ENCODE measurements at regions not wholly inside any gene's neighbourhood (a gene's known extent, or its start where the extent isn't known, plus 50 kb on each side); places are given as distances from the start of the nearest gene placed in this dataset.

- Histone ChIP-seq H3K9me3 (ENCODE audit: control insufficient read depth, low read depth, low read length) (no peaks in the 10 kb centered on the region), H3K27me3 (ENCODE audit: control insufficient read depth, insufficient read depth, low read length) (no peaks in the 10 kb centered on the region), H3K27ac (ENCODE audit: low read length) (no peak overlapping the region), H3K4me1 (ENCODE audit: control insufficient read depth, insufficient read depth, low read length) (peaks cover 15% of the 10 kb centered on the region), H3K36me3 (ENCODE audit: control insufficient read depth, insufficient read depth, low read length) (no peaks in the 10 kb centered on the region), H3K4me3 (ENCODE audit: low read length) (no peak overlapping the region)
- WGBS (ENCODE audit: insufficient coverage, low lambda C conversion rate) = 100% methylated on average over 1 of the region's 7 CpGs
- no peak for DNase-seq
Measured at GRCh38 chr6:15960740-15961634, 167.9 kb upstream of the MYLIP start.

GRCh38 chr6:15957655-15958169 is 171.2 kb upstream of the MYLIP start:
- DNase-seq = no peak
- Histone ChIP-seq H3K4me3 (ENCODE audit: low read length) (no peak overlapping the region), H3K36me3 (ENCODE audit: control insufficient read depth, insufficient read depth, low read length) (no peaks in the 10 kb centered on the region), H3K27ac (ENCODE audit: low read length) (no peak overlapping the region), H3K4me1 (ENCODE audit: control insufficient read depth, insufficient read depth, low read length) (peaks cover 15% of the 10 kb centered on the region), H3K9me3 (ENCODE audit: control insufficient read depth, low read depth, low read length) (no peaks in the 10 kb centered on the region), H3K27me3 (ENCODE audit: control insufficient read depth, insufficient read depth, low read length) (no peaks in the 10 kb centered on the region)
- 60% methylated on average over 1 of the region's 2 CpGs for WGBS (ENCODE audit: insufficient coverage, low lambda C conversion rate)

DNA sequence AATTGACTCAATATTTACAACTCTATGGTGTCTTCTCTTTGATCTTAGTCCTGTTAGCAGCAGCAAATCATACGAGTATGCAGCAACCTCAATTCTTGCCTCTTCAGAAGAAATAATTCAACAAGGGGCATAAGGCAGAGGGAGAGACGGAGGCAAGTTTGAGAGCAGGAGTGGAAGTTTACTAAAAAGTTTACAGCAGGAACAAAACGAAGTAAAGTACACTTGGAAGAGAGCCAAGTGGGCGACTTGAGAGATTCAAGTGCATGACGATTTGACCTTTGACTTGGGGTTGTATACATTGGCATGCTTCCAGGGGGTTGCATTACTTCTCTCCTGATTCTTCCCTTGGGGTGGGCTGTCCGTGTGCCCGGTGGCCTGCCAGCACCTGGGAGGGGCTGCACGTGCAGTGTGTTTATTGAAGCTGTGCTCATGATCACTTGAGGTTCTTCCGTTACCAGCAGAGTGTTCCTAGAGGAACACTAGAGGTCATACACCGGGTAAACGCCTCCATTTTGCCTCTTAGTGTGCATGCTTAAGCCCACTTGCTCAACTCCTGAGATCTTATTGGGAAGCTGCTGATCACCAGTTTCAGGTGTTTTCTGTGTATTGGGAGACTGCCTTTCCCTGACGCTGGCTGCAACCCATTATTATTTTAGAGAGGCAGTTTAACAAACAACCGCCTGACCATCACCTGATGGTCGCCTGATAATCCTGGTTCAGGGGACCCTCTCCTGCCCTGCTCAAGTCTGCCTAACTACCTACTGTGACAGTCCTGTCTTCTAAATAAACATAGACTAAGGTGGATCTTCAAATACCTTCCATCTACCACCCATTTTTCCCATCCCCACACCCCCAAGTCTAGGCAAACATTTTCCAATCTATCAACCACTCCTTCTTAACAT is 172.4 kb upstream of the MYLIP start:
- no peaks in the 10 kb centered on the region for H3K9me3 ChIP-seq (ENCODE audit: control insufficient read depth, low read depth, low read length)
- H3K27ac ChIP-seq (ENCODE audit: low read length) = peak overlapping the region; percentile 69
- 0% methylated on average over 3 of the region's 14 CpGs for WGBS (ENCODE audit: insufficient coverage, low lambda C conversion rate)
- no peaks in the 10 kb centered on the region for H3K36me3 ChIP-seq (ENCODE audit: control insufficient read depth, insufficient read depth, low read length)
- no peak overlapping the region for H3K4me3 ChIP-seq (ENCODE audit: low read length)
- peaks cover 15% of the 10 kb centered on the region for H3K4me1 ChIP-seq (ENCODE audit: control insufficient read depth, insufficient read depth, low read length)
- DNase-seq = peak; percentile 93 to 97
- no peaks in the 10 kb centered on the region for H3K27me3 ChIP-seq (ENCODE audit: control insufficient read depth, insufficient read depth, low read length)

GRCh38 chr6:15955484-15955883 is 173.4 kb upstream of the MYLIP start:
- H3K4me1 ChIP-seq (ENCODE audit: control insufficient read depth, insufficient read depth, low read length) = peaks cover 15% of the 10 kb centered on the region
- H3K27me3 ChIP-seq (ENCODE audit: control insufficient read depth, insufficient read depth, low read length) = no peaks in the 10 kb centered on the region
- no CpG with 5 or more reads among the region's 3 CpGs for WGBS (ENCODE audit: insufficient coverage, low lambda C conversion rate)
- no peak overlapping the region for H3K4me3 ChIP-seq (ENCODE audit: low read length)
- no peaks in the 10 kb centered on the region for H3K36me3 ChIP-seq (ENCODE audit: control insufficient read depth, insufficient read depth, low read length)
- DNase-seq = peak in 1 of 2 donors; percentile 41
- peak overlapping the region; percentile 69 for H3K27ac ChIP-seq (ENCODE audit: low read length)
- H3K9me3 ChIP-seq (ENCODE audit: control insufficient read depth, low read depth, low read length) = no peaks in the 10 kb centered on the region

GRCh38 chr6:15953152-15953880 is 175.6 kb upstream of the MYLIP start:
- no peaks in the 10 kb centered on the region for H3K36me3 ChIP-seq (ENCODE audit: control insufficient read depth, insufficient read depth, low read length)
- no peak overlapping the region for H3K27ac ChIP-seq (ENCODE audit: low read length)
- H3K9me3 ChIP-seq (ENCODE audit: control insufficient read depth, low read depth, low read length) = no peaks in the 10 kb centered on the region
- H3K27me3 ChIP-seq (ENCODE audit: control insufficient read depth, insufficient read depth, low read length) = no peaks in the 10 kb centered on the region
- no CpG with 5 or more reads among the region's 3 CpGs for WGBS (ENCODE audit: insufficient coverage, low lambda C conversion rate)
- no peak overlapping the region for H3K4me3 ChIP-seq (ENCODE audit: low read length)
- H3K4me1 ChIP-seq (ENCODE audit: control insufficient read depth, insufficient read depth, low read length) = peaks cover 21% of the 10 kb centered on the region
- DNase-seq = no peak

DNA sequence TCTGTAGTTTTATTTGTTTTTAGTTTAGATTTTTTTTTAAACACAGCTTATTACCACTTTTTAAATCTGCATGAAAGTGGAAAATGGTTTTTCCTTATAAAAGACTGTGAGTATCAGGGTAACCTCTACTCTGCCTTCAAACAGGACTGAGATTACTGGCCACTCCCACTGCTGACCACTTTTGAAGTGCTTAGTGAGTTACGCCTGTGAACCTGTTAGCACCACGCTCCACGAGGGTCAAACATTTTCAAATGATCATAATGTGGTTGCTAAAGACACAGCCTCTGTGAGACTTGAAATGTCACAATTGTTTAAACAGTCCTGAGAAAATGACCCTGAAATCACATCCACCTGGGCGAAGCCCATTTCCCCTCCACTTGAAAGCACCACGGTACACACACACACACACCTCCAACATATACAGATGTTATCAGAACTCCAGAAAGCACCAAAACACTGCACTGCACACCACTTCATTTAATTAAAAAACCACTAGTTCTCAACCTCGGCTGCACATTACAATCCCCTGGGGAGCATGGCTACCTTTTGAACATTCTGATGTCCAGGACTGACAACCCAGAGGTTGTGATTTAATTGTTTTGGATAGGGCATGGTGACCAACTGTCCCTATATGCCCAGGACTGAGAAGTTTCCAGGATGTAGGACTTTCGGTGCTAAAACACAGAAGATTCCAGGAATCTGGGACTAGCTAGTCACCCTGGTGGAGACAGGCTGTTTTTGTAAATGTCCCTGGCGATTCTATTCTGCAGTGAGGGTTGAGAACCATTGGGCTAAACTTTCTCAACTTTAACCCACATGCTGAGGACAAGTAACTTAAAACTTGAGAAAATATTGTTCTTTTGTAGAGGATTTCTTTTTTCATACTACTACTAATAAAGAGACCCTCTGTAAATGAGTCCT is 176.4 kb upstream of the MYLIP start:
- no peaks in the 10 kb centered on the region for H3K36me3 ChIP-seq (ENCODE audit: control insufficient read depth, insufficient read depth, low read length)
- no peaks in the 10 kb centered on the region for H3K27me3 ChIP-seq (ENCODE audit: control insufficient read depth, insufficient read depth, low read length)
- peaks cover 19% of the 10 kb centered on the region for H3K4me1 ChIP-seq (ENCODE audit: control insufficient read depth, insufficient read depth, low read length)
- no peak overlapping the region for H3K4me3 ChIP-seq (ENCODE audit: low read length)
- 100% methylated on average over 1 of the region's 8 CpGs for WGBS (ENCODE audit: insufficient coverage, low lambda C conversion rate)
- no peak overlapping the region for H3K27ac ChIP-seq (ENCODE audit: low read length)
- DNase-seq = no peak
- no peaks in the 10 kb centered on the region for H3K9me3 ChIP-seq (ENCODE audit: control insufficient read depth, low read depth, low read length)

- Histone ChIP-seq H3K27ac (ENCODE audit: low read length) (no peak overlapping the region), H3K4me1 (ENCODE audit: control insufficient read depth, insufficient read depth, low read length) (peaks cover 6% of the 10 kb centered on the region), H3K4me3 (ENCODE audit: low read length) (no peak overlapping the region), H3K9me3 (ENCODE audit: control insufficient read depth, low read depth, low read length) (no peaks in the 10 kb centered on the region), H3K27me3 (ENCODE audit: control insufficient read depth, insufficient read depth, low read length) (no peaks in the 10 kb centered on the region), H3K36me3 (ENCODE audit: control insufficient read depth, insufficient read depth, low read length) (no peaks in the 10 kb centered on the region)
- DNase-seq = no peak
- no CpG with 5 or more reads among the region's 3 CpGs for WGBS (ENCODE audit: insufficient coverage, low lambda C conversion rate)
Measured at GRCh38 chr6:15950962-15951569, 177.8 kb upstream of the MYLIP start.

GRCh38 chr6:15949982-15950381 is 178.9 kb upstream of the MYLIP start:
- Histone ChIP-seq H3K9me3 (ENCODE audit: control insufficient read depth, low read depth, low read length) (no peaks in the 10 kb centered on the region), H3K27me3 (ENCODE audit: control insufficient read depth, insufficient read depth, low read length) (no peaks in the 10 kb centered on the region), H3K27ac (ENCODE audit: low read length) (no peak overlapping the region), H3K36me3 (ENCODE audit: control insufficient read depth, insufficient read depth, low read length) (no peaks in the 10 kb centered on the region), H3K4me1 (ENCODE audit: control insufficient read depth, insufficient read depth, low read length) (peaks cover 6% of the 10 kb centered on the region), H3K4me3 (ENCODE audit: low read length) (no peak overlapping the region)
- no peak for DNase-seq
- no CpG with 5 or more reads among the region's 1 CpG for WGBS (ENCODE audit: insufficient coverage, low lambda C conversion rate)

Data from large intestine (tissue), 3 donors.